ENCODE measurements at regions not wholly inside any gene's neighbourhood (a gene's known extent, or its start where the extent isn't known, plus 50 kb on each side); places are given as distances from the start of the nearest gene placed in this dataset.

- Mint-ChIP-seq H3K36me3 (ENCODE audit: low read depth, unreplicated experiment) (no peaks in the 10 kb centered on the region), H3K9me3 (ENCODE audit: unreplicated experiment) (no peaks in the 10 kb centered on the region), H3K4me3 (ENCODE audit: unreplicated experiment) (no peak overlapping the region), H3K27me3 (ENCODE audit: unreplicated experiment) (no peaks in the 10 kb centered on the region), H3K4me1 (ENCODE audit: unreplicated experiment) (no peaks in the 10 kb centered on the region), H3K27ac (ENCODE audit: unreplicated experiment) (no peak overlapping the region)
- no peak for DNase-seq (ENCODE audit: low spot score)
- TF ChIP-seq CTCF (IDR thresholded peaks at IDR 0.05; ENCODE audit: unreplicated experiment): no peak
These were observed 1387.0 kb upstream of the TENM4 start for GRCh38 chr11:80827781-80828180.

- TF ChIP-seq CTCF (IDR thresholded peaks at IDR 0.05; ENCODE audit: unreplicated experiment): no peak
- Mint-ChIP-seq H3K27me3 (ENCODE audit: unreplicated experiment) (no peaks in the 10 kb centered on the region), H3K36me3 (ENCODE audit: low read depth, unreplicated experiment) (no peaks in the 10 kb centered on the region), H3K4me1 (ENCODE audit: unreplicated experiment) (no peaks in the 10 kb centered on the region), H3K27ac (ENCODE audit: unreplicated experiment) (no peak overlapping the region), H3K4me3 (ENCODE audit: unreplicated experiment) (no peak overlapping the region), H3K9me3 (ENCODE audit: unreplicated experiment) (no peaks in the 10 kb centered on the region)
- DNase-seq (ENCODE audit: low spot score): no peak
These were observed 1386.0 kb upstream of the TENM4 start for GRCh38 chr11:80826808-80827207.

- DNase-seq (ENCODE audit: low spot score): no peak
- H3K36me3 Mint-ChIP-seq (ENCODE audit: low read depth, unreplicated experiment): no peaks in the 10 kb centered on the region
- H3K4me3 Mint-ChIP-seq (ENCODE audit: unreplicated experiment): no peak overlapping the region
- H3K4me1 Mint-ChIP-seq (ENCODE audit: unreplicated experiment): peaks cover 3% of the 10 kb centered on the region
- no peaks in the 10 kb centered on the region for H3K27me3 Mint-ChIP-seq (ENCODE audit: unreplicated experiment)
- H3K9me3 Mint-ChIP-seq (ENCODE audit: unreplicated experiment): no peaks in the 10 kb centered on the region
- H3K27ac Mint-ChIP-seq (ENCODE audit: unreplicated experiment): no peak overlapping the region
- no peak for TF ChIP-seq CTCF (IDR thresholded peaks at IDR 0.05; ENCODE audit: unreplicated experiment)
These were observed 1381.5 kb upstream of the TENM4 start for GRCh38 chr11:80822308-80822707.

GRCh38 chr11:80819271-80819670 lies 1378.4 kb upstream of the TENM4 start:
- H3K4me1 Mint-ChIP-seq (ENCODE audit: unreplicated experiment): peaks cover 22% of the 10 kb centered on the region
- no peaks in the 10 kb centered on the region for H3K36me3 Mint-ChIP-seq (ENCODE audit: low read depth, unreplicated experiment)
- H3K27me3 Mint-ChIP-seq (ENCODE audit: unreplicated experiment): no peaks in the 10 kb centered on the region
- no peak overlapping the region for H3K4me3 Mint-ChIP-seq (ENCODE audit: unreplicated experiment)
- no peaks in the 10 kb centered on the region for H3K9me3 Mint-ChIP-seq (ENCODE audit: unreplicated experiment)
- no peak for TF ChIP-seq CTCF (IDR thresholded peaks at IDR 0.05; ENCODE audit: unreplicated experiment)
- DNase-seq (ENCODE audit: low spot score): no peak
- no peak overlapping the region for H3K27ac Mint-ChIP-seq (ENCODE audit: unreplicated experiment)

GRCh38 chr11:80816966-80817365 lies 1376.1 kb upstream of the TENM4 start:
- peaks cover 22% of the 10 kb centered on the region for H3K4me1 Mint-ChIP-seq (ENCODE audit: unreplicated experiment)
- H3K27me3 Mint-ChIP-seq (ENCODE audit: unreplicated experiment): no peaks in the 10 kb centered on the region
- no peaks in the 10 kb centered on the region for H3K9me3 Mint-ChIP-seq (ENCODE audit: unreplicated experiment)
- H3K4me3 Mint-ChIP-seq (ENCODE audit: unreplicated experiment): no peak overlapping the region
- no peak for TF ChIP-seq CTCF (IDR thresholded peaks at IDR 0.05; ENCODE audit: unreplicated experiment)
- H3K27ac Mint-ChIP-seq (ENCODE audit: unreplicated experiment): no peak overlapping the region
- H3K36me3 Mint-ChIP-seq (ENCODE audit: low read depth, unreplicated experiment): no peaks in the 10 kb centered on the region
- DNase-seq (ENCODE audit: low spot score): no peak
